Keratinocyte (primary cell): ENCODE measurements at regions not wholly inside any gene's neighbourhood (a gene's known extent, or its start where the extent isn't known, plus 50 kb on each side); places are given as distances from the start of the nearest gene placed in this dataset.

Source experiments
- DNase-seq: peaks from one replicate; pipeline ENCODE4 v3.0.0-alpha.2; 2011; ENCODE audit warnings: low read depth, missing footprints, low spot score
- FAIRE-seq: peaks from 2 replicates; lab custom pipeline; 2011; peaks lifted over from hg19 to GRCh38; lab: Jason Lieb, UNC
- H2AFZ ChIP-seq: 2 replicates; pipeline ENCODE4 v1.6.0; 2012; ENCODE audit warnings: low read length, control low read depth, inconsistent platforms; ENCODE audit not compliant: control insufficient read depth
- H3K27ac ChIP-seq: 2 replicates; pipeline ENCODE4 v1.5.1; 2011; ENCODE audit warnings: low read length; ENCODE audit not compliant: control insufficient read depth, insufficient read depth
- H3K27me3 ChIP-seq: 3 replicates; pipeline ENCODE4 v1.6.0; 2011; ENCODE audit warnings: low read length; ENCODE audit not compliant: control insufficient read depth, insufficient read depth; ENCODE audit errors: extremely low read depth
- H3K36me3 ChIP-seq, 2 experiments: 2 replicates in 1 of 2; 3 replicates in 1 of 2; pipeline ENCODE4 v1.5.1; 2011; ENCODE audit warnings: low read length in 2 of 2, mild to moderate bottlenecking in 1 of 2; ENCODE audit not compliant: control insufficient read depth in 2 of 2, insufficient read depth in 2 of 2; ENCODE audit errors: extremely low read depth in 1 of 2
- H3K4me1 ChIP-seq: 3 replicates; pipeline ENCODE4 v1.5.1; 2011; ENCODE audit warnings: low read length; ENCODE audit not compliant: control insufficient read depth, insufficient read depth; ENCODE audit errors: extremely low read depth
- H3K4me2 ChIP-seq: 3 replicates; pipeline ENCODE4 v1.6.0; 2011; ENCODE audit warnings: low read depth, low read length; ENCODE audit not compliant: control insufficient read depth, insufficient read depth; ENCODE audit errors: extremely low read depth
- H3K4me3 ChIP-seq, 3 experiments: fragments of 200-600 bp in 1 of 3; sonication (generic) in 1 of 3; 2 replicates in 2 of 3; 3 replicates in 1 of 3; pipeline ENCODE4 v1.5.1; 2011 to 2016; ENCODE audit warnings: low read length in 3 of 3, mild to moderate bottlenecking in 3 of 3, control low read depth in 2 of 3, inconsistent platforms in 1 of 3, low read depth in 1 of 3, mixed read lengths in 1 of 3, mixed run types in 1 of 3, moderate library complexity in 1 of 3; ENCODE audit not compliant: control insufficient read depth in 2 of 3, insufficient read depth in 2 of 3; ENCODE audit errors: extremely low read depth in 1 of 3
- H3K79me2 ChIP-seq: 2 replicates; pipeline ENCODE4 v1.6.0; 2012; ENCODE audit warnings: low read length; ENCODE audit not compliant: control insufficient read depth, insufficient read depth
- H3K9ac ChIP-seq: 3 replicates; pipeline ENCODE4 v1.6.0; 2011; ENCODE audit warnings: low read length; ENCODE audit not compliant: control insufficient read depth, insufficient read depth; ENCODE audit errors: extremely low read depth
- H3K9me1 ChIP-seq: 3 replicates; pipeline ENCODE4 v1.6.0; 2011; ENCODE audit warnings: low read length; ENCODE audit not compliant: control insufficient read depth, insufficient read depth; ENCODE audit errors: extremely low read depth
- H3K9me3 ChIP-seq: 2 replicates; pipeline ENCODE4 v1.5.1; 2012; ENCODE audit warnings: low read depth, low read length; ENCODE audit not compliant: control insufficient read depth
- H4K20me1 ChIP-seq: 3 replicates; pipeline ENCODE4 v1.6.0; 2011; ENCODE audit warnings: low read length; ENCODE audit not compliant: control insufficient read depth, insufficient read depth; ENCODE audit errors: extremely low read depth
- EZH2 ChIP-seq: IDR thresholded peaks from one replicate; pipeline ENCODE4 v1.6.1; 2012; ENCODE audit warnings: inconsistent platforms, mild to moderate bottlenecking, low read length, moderate library complexity
- dilution Hi-C: fragments of 300-500 bp; cut with MboI; formaldehyde crosslinking; loops from one replicate; pipeline ENCODE4 v1.7.0; 2020; ENCODE audit warnings: low sequenced_read_pairs; ENCODE audit not compliant: extremely low pct_ligation_motif_present
- TF ChIP-seq, protein P1 (sequence below), 3 experiments: IDR thresholded peaks in 1 of 3; conservative IDR thresholded peaks in 1 of 3; optimal IDR thresholded peaks in 1 of 3; 2 replicates in 2 of 3; 3 replicates in 1 of 3; pipeline versions ENCODE3 to v1.5.1; 2011; ENCODE audit warnings: low read length in 3 of 3, mild to moderate bottlenecking in 3 of 3, moderate library complexity in 2 of 3, control low read depth in 1 of 3, inconsistent platforms in 1 of 3; ENCODE audit not compliant: insufficient read depth in 2 of 3; ENCODE audit errors: extremely low read depth in 1 of 3

DNA sequence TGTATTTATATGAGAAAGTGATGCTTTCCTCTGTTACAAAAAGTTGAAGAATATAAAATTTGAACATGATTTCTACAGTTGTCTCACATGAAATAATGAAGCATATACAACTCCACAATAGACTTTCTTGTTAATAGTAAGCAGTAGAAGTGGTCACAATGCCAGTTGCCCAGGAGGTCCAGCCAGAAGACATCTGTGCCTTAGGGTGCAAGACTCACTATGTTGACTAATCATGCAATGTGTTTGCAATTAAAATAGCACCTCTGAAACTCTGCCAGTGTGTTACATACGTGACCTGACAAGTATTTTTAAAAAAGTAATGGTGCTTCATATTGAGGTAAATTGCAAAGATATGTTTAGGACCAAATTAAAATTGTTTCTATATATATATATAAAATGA is 547.2 kb downstream of the ETV1 start:
- DNase-seq, result no peak
- H3K9me3 ChIP-seq, result no peaks in the 10 kb centered on the region
- dilution Hi-C loops, result no loop called here

DNA sequence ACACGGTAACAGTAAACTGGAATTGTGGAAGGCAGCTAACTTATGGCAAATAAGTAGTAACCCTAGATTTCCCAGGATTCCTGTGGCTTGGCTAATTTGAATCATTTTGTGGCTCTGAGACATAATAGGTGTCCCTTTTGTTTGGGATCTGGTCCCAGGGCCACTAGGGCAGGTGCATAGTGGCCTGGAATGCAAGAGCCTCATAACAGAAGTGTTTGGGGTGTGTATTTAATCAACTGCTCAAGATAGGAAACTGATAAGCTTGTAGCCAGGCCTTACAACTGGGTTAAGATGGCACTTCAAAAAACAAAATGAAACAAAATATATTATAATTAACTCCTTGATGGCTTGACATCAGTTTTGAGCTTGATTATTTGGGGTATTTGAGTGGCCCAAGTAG is 541.8 kb downstream of the ETV1 start:
- Histone ChIP-seq H4K20me1 (no peaks in the 10 kb centered on the region), H2AFZ (no peak overlapping the region), H3K27ac (no peak overlapping the region), H3K4me1 (no peaks in the 10 kb centered on the region), H3K36me3 (no peaks in the 10 kb centered on the region), H3K9me1 (no peaks in the 10 kb centered on the region), H3K9ac (no peak overlapping the region), H3K79me2 (no peaks in the 10 kb centered on the region), H3K27me3 (no peaks in the 10 kb centered on the region), H3K4me2 (no peak overlapping the region), H3K9me3 (no peaks in the 10 kb centered on the region), H3K4me3 (no peak overlapping the region)
- no peak for FAIRE-seq
- dilution Hi-C loops, result no loop called here
- no peak for DNase-seq
- TF ChIP-seq EZH2, result no peak
- TF ChIP-seq, protein P1, sequence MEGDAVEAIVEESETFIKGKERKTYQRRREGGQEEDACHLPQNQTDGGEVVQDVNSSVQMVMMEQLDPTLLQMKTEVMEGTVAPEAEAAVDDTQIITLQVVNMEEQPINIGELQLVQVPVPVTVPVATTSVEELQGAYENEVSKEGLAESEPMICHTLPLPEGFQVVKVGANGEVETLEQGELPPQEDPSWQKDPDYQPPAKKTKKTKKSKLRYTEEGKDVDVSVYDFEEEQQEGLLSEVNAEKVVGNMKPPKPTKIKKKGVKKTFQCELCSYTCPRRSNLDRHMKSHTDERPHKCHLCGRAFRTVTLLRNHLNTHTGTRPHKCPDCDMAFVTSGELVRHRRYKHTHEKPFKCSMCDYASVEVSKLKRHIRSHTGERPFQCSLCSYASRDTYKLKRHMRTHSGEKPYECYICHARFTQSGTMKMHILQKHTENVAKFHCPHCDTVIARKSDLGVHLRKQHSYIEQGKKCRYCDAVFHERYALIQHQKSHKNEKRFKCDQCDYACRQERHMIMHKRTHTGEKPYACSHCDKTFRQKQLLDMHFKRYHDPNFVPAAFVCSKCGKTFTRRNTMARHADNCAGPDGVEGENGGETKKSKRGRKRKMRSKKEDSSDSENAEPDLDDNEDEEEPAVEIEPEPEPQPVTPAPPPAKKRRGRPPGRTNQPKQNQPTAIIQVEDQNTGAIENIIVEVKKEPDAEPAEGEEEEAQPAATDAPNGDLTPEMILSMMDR (optimal IDR thresholded peaks at IDR 0.05 in 1 of 3, IDR thresholded peaks at IDR 0.05 in 1 of 3, conservative IDR thresholded peaks at IDR 0.05 in 1 of 3; ENCODE audit: extremely low read depth in 1 of 3, insufficient read depth in 2 of 3, low read length in 3 of 3), result no peak

More for the DNA sequence above, 547.2 kb downstream of the ETV1 start:
- no peak overlapping the region for H3K4me3 ChIP-seq
- no peaks in the 10 kb centered on the region for H3K27me3 ChIP-seq
- H3K9ac ChIP-seq, result no peak overlapping the region
- no peaks in the 10 kb centered on the region for H3K79me2 ChIP-seq
- no peaks in the 10 kb centered on the region for H3K4me1 ChIP-seq
- no peaks in the 10 kb centered on the region for H3K36me3 ChIP-seq
- TF ChIP-seq EZH2, result no peak
- TF ChIP-seq, protein P1 (optimal IDR thresholded peaks at IDR 0.05 in 1 of 3, IDR thresholded peaks at IDR 0.05 in 1 of 3, conservative IDR thresholded peaks at IDR 0.05 in 1 of 3; ENCODE audit: extremely low read depth in 1 of 3, insufficient read depth in 2 of 3, low read length in 3 of 3), result no peak
- no peak overlapping the region for H3K4me2 ChIP-seq
- no peaks in the 10 kb centered on the region for H4K20me1 ChIP-seq
- H3K27ac ChIP-seq, result no peak overlapping the region
- no peaks in the 10 kb centered on the region for H3K9me1 ChIP-seq
- no peak overlapping the region for H2AFZ ChIP-seq
- FAIRE-seq, result no peak
